Panc1 (cell line): ENCODE measurements at regions not wholly inside any gene's neighbourhood (a gene's known extent, or its start where the extent isn't known, plus 50 kb on each side); places are given as distances from the start of the nearest gene placed in this dataset.

Experiments
- POLR2AphosphoS5 ChIP-seq: IDR thresholded peaks from 2 replicates; pipeline ENCODE4 v1.6.1; 2012; ENCODE audit warnings: mild to moderate bottlenecking, low read depth, low read length, moderate library complexity
- REST ChIP-seq, 2 experiments: IDR thresholded peaks; 2 replicates each; pipeline ENCODE4 v1.6.1; 2011 to 2012; ENCODE audit warnings: low read depth in 2 of 2, control low read depth in 1 of 2, low read length in 1 of 2, mild to moderate bottlenecking in 1 of 2, moderate library complexity in 1 of 2; ENCODE audit not compliant: insufficient read depth in 1 of 2
- SIN3A ChIP-seq: IDR thresholded peaks from 2 replicates; pipeline ENCODE4 v1.6.1; 2012; ENCODE audit warnings: low read depth, mild to moderate bottlenecking, low read length, moderate library complexity, borderline replicate concordance; ENCODE audit not compliant: insufficient read depth
- TCF7L2 ChIP-seq: IDR thresholded peaks from 2 replicates; pipeline ENCODE4 v1.6.1; 2011; ENCODE audit warnings: mild to moderate bottlenecking, low read depth, low read length, inconsistent platforms
- TF ChIP-seq, protein P1 (sequence below): fragments of 450-650 bp; IDR thresholded peaks from 2 replicates; pipeline ENCODE4 v1.5.1; 2017; ENCODE audit warnings: mild to moderate bottlenecking

GRCh38 chr12:53844994-53845844 lies 93.4 kb upstream of the HOXC13 start:
- TF ChIP-seq, protein P1, sequence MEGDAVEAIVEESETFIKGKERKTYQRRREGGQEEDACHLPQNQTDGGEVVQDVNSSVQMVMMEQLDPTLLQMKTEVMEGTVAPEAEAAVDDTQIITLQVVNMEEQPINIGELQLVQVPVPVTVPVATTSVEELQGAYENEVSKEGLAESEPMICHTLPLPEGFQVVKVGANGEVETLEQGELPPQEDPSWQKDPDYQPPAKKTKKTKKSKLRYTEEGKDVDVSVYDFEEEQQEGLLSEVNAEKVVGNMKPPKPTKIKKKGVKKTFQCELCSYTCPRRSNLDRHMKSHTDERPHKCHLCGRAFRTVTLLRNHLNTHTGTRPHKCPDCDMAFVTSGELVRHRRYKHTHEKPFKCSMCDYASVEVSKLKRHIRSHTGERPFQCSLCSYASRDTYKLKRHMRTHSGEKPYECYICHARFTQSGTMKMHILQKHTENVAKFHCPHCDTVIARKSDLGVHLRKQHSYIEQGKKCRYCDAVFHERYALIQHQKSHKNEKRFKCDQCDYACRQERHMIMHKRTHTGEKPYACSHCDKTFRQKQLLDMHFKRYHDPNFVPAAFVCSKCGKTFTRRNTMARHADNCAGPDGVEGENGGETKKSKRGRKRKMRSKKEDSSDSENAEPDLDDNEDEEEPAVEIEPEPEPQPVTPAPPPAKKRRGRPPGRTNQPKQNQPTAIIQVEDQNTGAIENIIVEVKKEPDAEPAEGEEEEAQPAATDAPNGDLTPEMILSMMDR = no peak
- TF ChIP-seq REST (IDR thresholded peaks at IDR 0.05; ENCODE audit: insufficient read depth in 1 of 2, low read depth in 2 of 2, low read length in 1 of 2) (no peak), POLR2AphosphoS5 (no peak), SIN3A (no peak), TCF7L2 (no peak)
